ENCODE measurements at regions not wholly inside any gene's neighbourhood (a gene's known extent, or its start where the extent isn't known, plus 50 kb on each side); places are given as distances from the start of the nearest gene placed in this dataset.

- TF ChIP-seq POLR2A (IDR thresholded peaks at IDR 0.05; ENCODE audit: low read depth, low read length): no peak
- TF ChIP-seq EZH2 (IDR thresholded peaks at IDR 0.05; ENCODE audit: borderline replicate concordance, low read depth, low read length, severe bottlenecking): no peak
- no peak for TF ChIP-seq CTCF (IDR thresholded peaks at IDR 0.05; ENCODE audit: extremely low read depth in 1 of 2, insufficient read depth in 1 of 2, low read depth in 1 of 2, low read length in 2 of 2)
- no peak for TF ChIP-seq MYC (IDR thresholded peaks at IDR 0.05; ENCODE audit: low read depth, low read length)
- no peak for TF ChIP-seq FOS (IDR thresholded peaks at IDR 0.05; ENCODE audit: borderline replicate concordance, insufficient read depth, low read length)
- TF ChIP-seq POLR2AphosphoS5 (IDR thresholded peaks at IDR 0.05; ENCODE audit: insufficient read depth, low read depth, low read length): no peak
- TF ChIP-seq MAX (IDR thresholded peaks at IDR 0.05; ENCODE audit: insufficient read depth, insufficient read length): no peak
Observed at GRCh38 chr2:237261327-237261726, 152.6 kb downstream of the COL6A3 start.
